Activated CD4-positive, alpha-beta T cell treated with anti-CD3 and anti-CD28 coated beads, Interleukin-2, amount 10 ng/mL, durations not matched to agents 7 days and 5 days (primary cell): ENCODE measurements at regions not wholly inside any gene's neighbourhood (a gene's known extent, or its start where the extent isn't known, plus 50 kb on each side); places are given as distances from the start of the nearest gene placed in this dataset.

ENCODE experiments used
- CTCF ChIA-PET: fragments of 350-600 bp; sonication (Branson Sonifier 250); formaldehyde crosslinking; loops from one replicate; lab custom pipeline; 2021; ENCODE audit warnings: antibody characterized with exemption; lab: Charles Lee
- POLR2A ChIA-PET: fragments of 350-600 bp; sonication (Branson Sonifier 250); formaldehyde crosslinking; loops from one replicate; lab custom pipeline; 2021; ENCODE audit warnings: antibody characterized with exemption; lab: Charles Lee
- DNase-seq: peaks from one replicate; pipeline ENCODE4 v3.0.0-alpha.2; 2020
- H3K27ac Mint-ChIP-seq: one replicate; pipeline ENCODE4 v1.8.0; 2021; ENCODE audit warnings: mild to moderate bottlenecking, moderate library complexity, mixed read lengths
- H3K27me3 Mint-ChIP-seq: one replicate; pipeline ENCODE4 v1.8.0; 2021; ENCODE audit warnings: mixed read lengths
- H3K36me3 Mint-ChIP-seq: one replicate; pipeline ENCODE4 v1.8.0; 2021; ENCODE audit warnings: low read depth, mixed read lengths
- H3K4me1 Mint-ChIP-seq: one replicate; pipeline ENCODE4 v1.8.0; 2021; ENCODE audit warnings: mixed read lengths
- H3K4me3 Mint-ChIP-seq: one replicate; pipeline ENCODE4 v1.8.0; 2021; ENCODE audit warnings: mild to moderate bottlenecking, moderate library complexity, mixed read lengths
- H3K9me3 Mint-ChIP-seq: one replicate; pipeline ENCODE4 v1.8.0; 2021; ENCODE audit warnings: mixed read lengths

GRCh38 chr2:160702754-160703153 lies 209.1 kb upstream of the RBMS1 start:
- Mint-ChIP-seq H3K27me3 (no peaks in the 10 kb centered on the region), H3K27ac (no peak overlapping the region), H3K4me3 (no peak overlapping the region), H3K36me3 (no peaks in the 10 kb centered on the region), H3K9me3 (no peaks in the 10 kb centered on the region), H3K4me1 (peaks cover 14% of the 10 kb centered on the region)
- no peak for DNase-seq
- ChIA-PET CTCF (interaction anchor here (1.7 kb wide), 1 partner anchor 9 kb away, joined by 5 read pairs; no protein-coding TSS in a partner anchor), POLR2A (no interaction called here)

GRCh38 chr2:160703648-160704585 lies 210.3 kb upstream of the RBMS1 start:
- H3K4me3 Mint-ChIP-seq, result no peak overlapping the region
- no peaks in the 10 kb centered on the region for H3K36me3 Mint-ChIP-seq
- peak; percentile 52 for DNase-seq
- H3K9me3 Mint-ChIP-seq, result peaks cover 2% of the 10 kb centered on the region
- peaks cover 14% of the 10 kb centered on the region for H3K4me1 Mint-ChIP-seq
- ChIA-PET CTCF (interaction anchor here (1.7 kb wide), 1 partner anchor 10 kb away, joined by 5 read pairs; no protein-coding TSS in a partner anchor), POLR2A (interaction anchor here (0.5 kb wide), 1 partner anchor 36 kb away, joined by 4 read pairs; no protein-coding TSS in a partner anchor)
- no peak overlapping the region for H3K27ac Mint-ChIP-seq
- H3K27me3 Mint-ChIP-seq, result no peaks in the 10 kb centered on the region

- CTCF ChIA-PET, result no interaction called here
- no peaks in the 10 kb centered on the region for H3K36me3 Mint-ChIP-seq
Measured at GRCh38 chr2:160715428-160715827, 221.8 kb upstream of the RBMS1 start.

GRCh38 chr2:160719116-160719515 lies 225.5 kb upstream of the RBMS1 start:
- POLR2A ChIA-PET, result no interaction called here

More at GRCh38 chr2:160715428-160715827, 221.8 kb upstream of the RBMS1 start:
- H3K4me1 Mint-ChIP-seq, result no peaks in the 10 kb centered on the region
- H3K9me3 Mint-ChIP-seq, result no peaks in the 10 kb centered on the region
- peaks cover 7% of the 10 kb centered on the region for H3K27me3 Mint-ChIP-seq
- H3K27ac Mint-ChIP-seq, result peak overlapping the region; percentile 2
- H3K4me3 Mint-ChIP-seq, result no peak overlapping the region
- POLR2A ChIA-PET, result no interaction called here
- DNase-seq, result no peak

GRCh38 chr2:160720098-160720497 lies 226.5 kb upstream of the RBMS1 start:
- ChIA-PET CTCF (no interaction called here), POLR2A (no interaction called here)
- peaks cover 1% of the 10 kb centered on the region for H3K36me3 Mint-ChIP-seq
- H3K27ac Mint-ChIP-seq, result no peak overlapping the region
- H3K4me3 Mint-ChIP-seq, result no peak overlapping the region
- peaks cover 5% of the 10 kb centered on the region for H3K27me3 Mint-ChIP-seq
- peaks cover 10% of the 10 kb centered on the region for H3K9me3 Mint-ChIP-seq
- DNase-seq, result no peak
- H3K4me1 Mint-ChIP-seq, result no peaks in the 10 kb centered on the region

More at GRCh38 chr2:160719116-160719515, 225.5 kb upstream of the RBMS1 start:
- H3K9me3 Mint-ChIP-seq, result peaks cover 8% of the 10 kb centered on the region
- CTCF ChIA-PET, result no interaction called here
- H3K4me1 Mint-ChIP-seq, result no peaks in the 10 kb centered on the region
- H3K27me3 Mint-ChIP-seq, result peaks cover 5% of the 10 kb centered on the region
- peaks cover 1% of the 10 kb centered on the region for H3K36me3 Mint-ChIP-seq
- no peak overlapping the region for H3K4me3 Mint-ChIP-seq
- no peak overlapping the region for H3K27ac Mint-ChIP-seq
- DNase-seq, result no peak

GRCh38 chr2:160721089-160722040 lies 227.8 kb upstream of the RBMS1 start:
- peaks cover 1% of the 10 kb centered on the region for H3K36me3 Mint-ChIP-seq
- CTCF ChIA-PET, result interaction anchor here (0.6 kb wide), 1 partner anchor 719 kb away, joined by 3 read pairs; no protein-coding TSS in a partner anchor
- POLR2A ChIA-PET, result no interaction called here
- peaks cover 10% of the 10 kb centered on the region for H3K9me3 Mint-ChIP-seq
- H3K4me1 Mint-ChIP-seq, result peaks cover 6% of the 10 kb centered on the region
- no peak overlapping the region for H3K4me3 Mint-ChIP-seq
- no peak overlapping the region for H3K27ac Mint-ChIP-seq
- no peak for DNase-seq
- H3K27me3 Mint-ChIP-seq, result peaks cover 5% of the 10 kb centered on the region

DNA sequence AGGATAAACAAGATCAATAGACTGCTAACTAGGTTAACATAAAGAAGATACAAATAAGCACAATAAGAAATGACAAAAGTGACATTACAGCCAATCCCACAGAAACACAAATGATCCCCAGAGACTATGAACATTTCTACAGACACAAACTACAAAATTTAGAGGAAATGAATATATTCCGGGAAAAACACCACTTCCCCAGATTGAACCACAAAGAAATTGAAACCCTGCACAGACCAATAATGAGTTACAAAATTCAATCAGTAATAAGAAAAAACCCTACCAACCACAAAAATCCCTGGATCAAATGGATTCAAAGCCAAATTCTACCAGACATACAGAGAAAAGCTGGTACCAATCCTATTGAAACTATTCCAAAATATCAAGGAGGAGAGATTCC lies 232.4 kb upstream of the RBMS1 start:
- CTCF ChIA-PET, result interaction anchor here (0.6 kb wide), 1 partner anchor 402 kb away, joined by 3 read pairs; no protein-coding TSS in a partner anchor

GRCh38 chr2:160730296-160730995 lies 236.8 kb upstream of the RBMS1 start:
- ChIA-PET POLR2A (no interaction called here), CTCF (no interaction called here)
- H3K36me3 Mint-ChIP-seq, result no peaks in the 10 kb centered on the region
- peaks cover 8% of the 10 kb centered on the region for H3K4me1 Mint-ChIP-seq
- no peaks in the 10 kb centered on the region for H3K9me3 Mint-ChIP-seq
- no peak for DNase-seq
- H3K27ac Mint-ChIP-seq, result no peak overlapping the region
- no peak overlapping the region for H3K4me3 Mint-ChIP-seq
- H3K27me3 Mint-ChIP-seq, result no peaks in the 10 kb centered on the region

More for the DNA sequence above, 232.4 kb upstream of the RBMS1 start:
- no peak for DNase-seq
- Mint-ChIP-seq H3K4me1 (peaks cover 8% of the 10 kb centered on the region), H3K27ac (no peak overlapping the region), H3K9me3 (peaks cover 10% of the 10 kb centered on the region), H3K36me3 (peaks cover 1% of the 10 kb centered on the region), H3K4me3 (no peak overlapping the region), H3K27me3 (no peaks in the 10 kb centered on the region)
- POLR2A ChIA-PET, result no interaction called here

- Mint-ChIP-seq H3K9me3 (no peaks in the 10 kb centered on the region), H3K36me3 (no peaks in the 10 kb centered on the region), H3K4me1 (peaks cover 2% of the 10 kb centered on the region), H3K4me3 (no peak overlapping the region), H3K27me3 (no peaks in the 10 kb centered on the region), H3K27ac (no peak overlapping the region)
- ChIA-PET POLR2A (no interaction called here), CTCF (no interaction called here)
- no peak for DNase-seq
Measured at GRCh38 chr2:160731415-160731814, 237.8 kb upstream of the RBMS1 start.

GRCh38 chr2:160731856-160732255 lies 238.2 kb upstream of the RBMS1 start:
- ChIA-PET POLR2A (no interaction called here), CTCF (no interaction called here)

DNA sequence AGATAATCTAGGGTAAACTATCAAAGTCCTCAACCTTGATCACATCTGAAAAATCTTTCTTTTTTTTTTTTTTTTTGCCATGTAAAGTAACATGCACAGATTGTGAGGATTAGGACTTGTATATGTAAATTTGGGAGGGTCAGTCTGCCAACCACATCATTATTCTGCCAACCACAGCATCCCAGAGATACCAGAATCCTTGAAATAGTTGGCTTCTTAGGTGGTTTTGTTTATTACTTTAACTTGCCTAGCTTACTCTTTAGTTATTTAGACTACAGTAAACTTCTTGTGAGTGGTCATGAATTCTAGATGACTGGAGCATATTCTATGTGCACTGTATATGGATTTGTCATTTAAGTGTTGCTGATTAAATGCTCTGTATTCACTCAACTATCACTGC lies 242.1 kb upstream of the RBMS1 start:
- Mint-ChIP-seq H3K9me3 (no peaks in the 10 kb centered on the region), H3K4me3 (no peak overlapping the region), H3K36me3 (no peaks in the 10 kb centered on the region), H3K27me3 (no peaks in the 10 kb centered on the region), H3K27ac (no peak overlapping the region), H3K4me1 (no peaks in the 10 kb centered on the region)
- POLR2A ChIA-PET, result no interaction called here
- CTCF ChIA-PET, result interaction anchor here (1.6 kb wide), 1 partner anchor 10 kb away, joined by 3 read pairs; no protein-coding TSS in a partner anchor
- no peak for DNase-seq

More at GRCh38 chr2:160731856-160732255, 238.2 kb upstream of the RBMS1 start:
- Mint-ChIP-seq H3K4me1 (peaks cover 2% of the 10 kb centered on the region), H3K36me3 (no peaks in the 10 kb centered on the region), H3K27ac (no peak overlapping the region), H3K4me3 (no peak overlapping the region), H3K27me3 (no peaks in the 10 kb centered on the region), H3K9me3 (no peaks in the 10 kb centered on the region)
- DNase-seq, result no peak
